Uterus (tissue), 2 donors: ENCODE measurements at regions not wholly inside any gene's neighbourhood (a gene's known extent, or its start where the extent isn't known, plus 50 kb on each side); places are given as distances from the start of the nearest gene placed in this dataset.
"Not testable (repeated sequence)": the region's sequence is repeated elsewhere in the genome, so short reads cannot be mapped to it uniquely, and the experiment has no call there.

Experiments
- CTCF ChIP-seq, 4 experiments: fragments of 200-600 bp in 2 of 4; fragments of 450-650 bp in 2 of 4; sonication (generic) in 2 of 4; IDR thresholded peaks; one replicate each; pipeline ENCODE4 v1.5.1; 2016 to 2019; ENCODE audit warnings: antibody characterized with exemption in 4 of 4, mild to moderate bottlenecking in 2 of 4, moderate library complexity in 1 of 4
- POLR2A ChIP-seq, 2 donors: fragments of 450-650 bp; IDR thresholded peaks; one replicate each; pipeline ENCODE4 v1.6.1; 2016; ENCODE audit warnings: antibody characterized with exemption in 2 of 2, mild to moderate bottlenecking in 1 of 2, moderate library complexity in 1 of 2

GRCh38 chr15:38025656-38026055 is 91.2 kb downstream of the TMCO5A start:
- TF ChIP-seq POLR2A, CTCF (IDR thresholded peaks at IDR 0.05): not testable (repeated sequence)
